H1 (cell line): ENCODE measurements at regions not wholly inside any gene's neighbourhood (a gene's known extent, or its start where the extent isn't known, plus 50 kb on each side); places are given as distances from the start of the nearest gene placed in this dataset.

Experiments
- CTCF ChIA-PET: fragments of 300-600 bp; sonication (Branson Sonifier 250); formaldehyde crosslinking; loops from one replicate; lab custom pipeline; 2021; ENCODE audit not compliant: partially characterized antibody; lab: Charles Lee
- POLR2A ChIA-PET: fragments of 300-600 bp; sonication (Branson Sonifier 250); formaldehyde crosslinking; loops from one replicate; lab custom pipeline; 2021; ENCODE audit warnings: inconsistent platforms; ENCODE audit not compliant: partially characterized antibody; lab: Charles Lee
- DNase-seq, 2 experiments: peaks; one replicate each; pipeline versions ENCODE4 v3.0.0 to v3.0.0-alpha.2; 2010 to 2022; ENCODE audit warnings: low spot score in 2 of 2, low read depth in 1 of 2, mixed read lengths in 1 of 2
- FAIRE-seq: peaks from 2 replicates; lab custom pipeline; 2011; peaks lifted over from hg19 to GRCh38; lab: Jason Lieb, UNC
- H2AFZ ChIP-seq: 2 replicates; pipeline ENCODE4 v1.8.1; 2012; ENCODE audit warnings: low read length, inconsistent platforms
- H2AK5ac ChIP-seq: 2 replicates; pipeline ENCODE4 v1.6.1; 2013; ENCODE audit warnings: low read depth, low read length
- H2BK120ac ChIP-seq: replicated peaks from 2 replicates; pipeline ENCODE3; 2013; ENCODE audit warnings: low read depth, low read length, inconsistent platforms
- H2BK12ac ChIP-seq: 2 replicates; pipeline ENCODE4 v1.6.1; 2013; ENCODE audit warnings: low read depth, low read length
- H2BK15ac ChIP-seq: 2 replicates; pipeline ENCODE4 v1.6.1; 2013; ENCODE audit warnings: low read length
- H2BK20ac ChIP-seq: 2 replicates; pipeline ENCODE4 v1.6.1; 2013; ENCODE audit warnings: low read length
- H2BK5ac ChIP-seq: 2 replicates; pipeline ENCODE4 v1.6.1; 2013; ENCODE audit warnings: low read depth, low read length
- H3K14ac ChIP-seq: 2 replicates; pipeline ENCODE4 v1.6.1; 2013; ENCODE audit warnings: inconsistent platforms; ENCODE audit not compliant: insufficient read length
- H3K18ac ChIP-seq: 2 replicates; pipeline ENCODE4 v1.6.1; 2013; ENCODE audit warnings: low read length; ENCODE audit errors: extremely low read depth
- H3K23ac ChIP-seq: 2 replicates; pipeline ENCODE4 v1.6.1; 2013; ENCODE audit warnings: inconsistent platforms; ENCODE audit not compliant: insufficient read length
- H3K23me2 ChIP-seq: 2 replicates; pipeline ENCODE4 v1.6.1; 2013; ENCODE audit warnings: low read depth, low read length
- H3K27ac ChIP-seq: 2 replicates; pipeline ENCODE4 v1.6.1; 2011; ENCODE audit warnings: low read depth, low read length, inconsistent platforms
- H3K27me3 ChIP-seq, 4 experiments: replicated peaks in 1 of 4; 1 replicate in 1 of 4; 2 replicates in 3 of 4; pipeline versions ENCODE4 v1.6.1 to v1.8.1; 2011 to 2013; ENCODE audit warnings: low read length in 3 of 4, mild to moderate bottlenecking in 3 of 4, inconsistent platforms in 2 of 4, mixed read lengths in 2 of 4, moderate library complexity in 1 of 4; ENCODE audit not compliant: control insufficient read depth in 3 of 4, insufficient read depth in 3 of 4; ENCODE audit errors: extremely low read depth in 1 of 4
- H3K36me3 ChIP-seq, 4 experiments: 2 replicates each; pipeline versions ENCODE4 v1.6.1 to v1.8.1; 2011 to 2013; ENCODE audit warnings: mild to moderate bottlenecking in 4 of 4, low read length in 3 of 4, moderate library complexity in 2 of 4, control low read depth in 1 of 4, inconsistent platforms in 1 of 4; ENCODE audit not compliant: insufficient read depth in 4 of 4, control insufficient read depth in 2 of 4
- H3K4ac ChIP-seq: replicated peaks from 2 replicates; pipeline ENCODE3; 2013; ENCODE audit warnings: low read length, low read depth, mixed read lengths, inconsistent platforms; ENCODE audit not compliant: insufficient read length
- H3K4me1 ChIP-seq, 4 experiments: replicated peaks in 1 of 4; 1 replicate in 1 of 4; 2 replicates in 3 of 4; pipeline versions ENCODE4 v1.6.1 to v1.8.1; 2011 to 2013; ENCODE audit warnings: low read length in 3 of 4, inconsistent platforms in 2 of 4, mixed read lengths in 1 of 4; ENCODE audit not compliant: insufficient read depth in 4 of 4, control insufficient read depth in 3 of 4
- H3K4me2 ChIP-seq, 2 experiments: 2 replicates each; pipeline versions ENCODE4 v1.6.1 to v1.8.1; 2011 to 2013; ENCODE audit warnings: low read depth in 2 of 2, low read length in 2 of 2, control low read depth in 1 of 2, inconsistent platforms in 1 of 2, mild to moderate bottlenecking in 1 of 2; ENCODE audit not compliant: insufficient read depth in 1 of 2
- H3K4me3 ChIP-seq, 4 experiments: fragments of 200-600, 300-600 bp in 1 of 4; sonication (generic), shearing (Covaris generic), sonication (Bioruptor Twin) in 1 of 4; 2 replicates each; pipeline versions ENCODE4 v1.5.1 to v1.8.1; 2011 to 2016; ENCODE audit warnings: low read length in 4 of 4, low read depth in 3 of 4, control low read depth in 2 of 4, inconsistent platforms in 2 of 4, mild to moderate bottlenecking in 2 of 4, mixed read lengths in 1 of 4, moderate library complexity in 1 of 4; ENCODE audit not compliant: insufficient read depth in 2 of 4; ENCODE audit errors: extremely low read depth in 1 of 4
- H3K56ac ChIP-seq: replicated peaks from 2 replicates; pipeline ENCODE3; 2013; ENCODE audit warnings: low read depth, mild to moderate bottlenecking, mixed read lengths, low read length, inconsistent platforms; ENCODE audit not compliant: insufficient read length
- H3K79me1 ChIP-seq: 2 replicates; pipeline ENCODE4 v1.6.1; 2013; ENCODE audit warnings: low read depth, low read length, control low read depth
- H3K79me2 ChIP-seq, 2 experiments: 2 replicates each; pipeline versions ENCODE4 v1.6.1 to v1.8.1; 2012 to 2013; ENCODE audit warnings: low read length in 2 of 2, mild to moderate bottlenecking in 2 of 2, inconsistent platforms in 1 of 2; ENCODE audit not compliant: insufficient read depth in 2 of 2, control insufficient read depth in 1 of 2
- H3K9ac ChIP-seq, 4 experiments: replicated peaks in 1 of 4; 1 replicate in 1 of 4; 2 replicates in 3 of 4; pipeline versions ENCODE4 v1.6.1 to v1.8.1; 2011 to 2013; ENCODE audit warnings: low read depth in 3 of 4, low read length in 3 of 4, control low read depth in 2 of 4, mild to moderate bottlenecking in 2 of 4, moderate library complexity in 2 of 4, inconsistent platforms in 1 of 4; ENCODE audit errors: extremely low read depth in 1 of 4
- H3K9me3 ChIP-seq, 2 experiments: 2 replicates each; pipeline versions ENCODE4 v1.6.1 to v1.8.1; 2012 to 2013; ENCODE audit warnings: mild to moderate bottlenecking in 2 of 2, moderate library complexity in 2 of 2, control low read depth in 1 of 2, inconsistent platforms in 1 of 2, low read depth in 1 of 2, low read length in 1 of 2, mixed read lengths in 1 of 2; ENCODE audit not compliant: insufficient read depth in 2 of 2
- H4K20me1 ChIP-seq, 2 experiments: replicated peaks in 1 of 2; 2 replicates each; pipeline versions ENCODE3 to v1.8.1; 2011 to 2013; ENCODE audit warnings: inconsistent platforms in 2 of 2, low read length in 2 of 2, mild to moderate bottlenecking in 1 of 2; ENCODE audit not compliant: insufficient read depth in 2 of 2, control insufficient read depth in 1 of 2
- H4K5ac ChIP-seq: 2 replicates; pipeline ENCODE4 v1.6.1; 2013; ENCODE audit warnings: low read length, low read depth, mixed read lengths, inconsistent platforms; ENCODE audit not compliant: insufficient read length
- H4K8ac ChIP-seq: 2 replicates; pipeline ENCODE4 v1.8.0; 2013; ENCODE audit warnings: mild to moderate bottlenecking, moderate library complexity, low read length, inconsistent platforms; ENCODE audit not compliant: insufficient read depth; ENCODE audit errors: extremely low read depth
- H4K91ac ChIP-seq: replicated peaks from 2 replicates; pipeline ENCODE3; 2013; ENCODE audit warnings: low read length, mixed read lengths, inconsistent platforms; ENCODE audit not compliant: insufficient read length
- CBX8 ChIP-seq: fragments of 300-800, 300-1000 bp; sonication (generic); IDR thresholded peaks from 2 replicates; pipeline ENCODE4 v1.7.1; 2016; ENCODE audit warnings: low read depth, low read length, borderline replicate concordance
- SIN3A ChIP-seq, 2 experiments: IDR thresholded peaks in 1 of 2; conservative IDR thresholded peaks in 1 of 2; 2 replicates each; pipeline ENCODE4 v1.6.1; 2011 to 2012; ENCODE audit warnings: low read length in 2 of 2, improper control_type of control experiment in 1 of 2, low read depth in 1 of 2, mild to moderate bottlenecking in 1 of 2
- TCF12 ChIP-seq: IDR thresholded peaks from 2 replicates; pipeline ENCODE4 v1.6.1; 2011; ENCODE audit warnings: low read depth, mild to moderate bottlenecking, low read length

- Histone ChIP-seq H3K23ac (no peak overlapping the region), H2BK20ac (no peak overlapping the region), H3K27ac (no peak overlapping the region), H4K91ac (no peak overlapping the region), H2AK5ac (no peak overlapping the region), H3K18ac (no peak overlapping the region), H3K79me1 (no peaks in the 10 kb centered on the region), H2AFZ (no peak overlapping the region), H3K79me2 (no peaks in the 10 kb centered on the region), H4K8ac (no peak overlapping the region), H2BK15ac (no peak overlapping the region), H3K27me3 (no peaks in the 10 kb centered on the region), H3K4me2 (no peak overlapping the region), H3K4me1 (no peaks in the 10 kb centered on the region), H3K4ac (no peak overlapping the region), H3K56ac (no peak overlapping the region), H3K4me3 (no peak overlapping the region), H4K5ac (no peak overlapping the region), H2BK120ac (no peak overlapping the region), H3K23me2 (no peaks in the 10 kb centered on the region), H3K36me3 (no peaks in the 10 kb centered on the region), H2BK5ac (no peak overlapping the region), H3K9ac (no peak overlapping the region), H3K9me3 (no peaks in the 10 kb centered on the region), H2BK12ac (no peak overlapping the region), H4K20me1 (no peaks in the 10 kb centered on the region), H3K14ac (no peak overlapping the region)
- ChIA-PET POLR2A (no interaction called here), CTCF (interaction anchor here (0.6 to 1.1 kb wide), 2 partner anchors 15 to 16 kb away, joined by 3 to 4 read pairs; no protein-coding TSS in a partner anchor)
- FAIRE-seq (no peak), DNase-seq (no peak)
- TF ChIP-seq SIN3A (conservative IDR thresholded peaks at IDR 0.05 in 1 of 2, IDR thresholded peaks at IDR 0.05 in 1 of 2; ENCODE audit: low read depth in 1 of 2, low read length in 2 of 2) (no peak), CBX8 (no peak), TCF12 (no peak)
These were observed 83.7 kb upstream of the GNG12 start for GRCh38 chr1:67917006-67917405.
